Sigmoid colon (tissue), 4 donors: ENCODE measurements at regions not wholly inside any gene's neighbourhood (a gene's known extent, or its start where the extent isn't known, plus 50 kb on each side); places are given as distances from the start of the nearest gene placed in this dataset.

ENCODE experiments used
- EP300 ChIP-seq, 4 donors: sonication (generic); formaldehyde crosslinking; IDR thresholded peaks; one replicate each; pipeline ENCODE4 v1.6.1; 2017; ENCODE audit warnings: antibody characterized with exemption in 4 of 4
- POLR2A ChIP-seq, 2 donors: fragments of 450-650 bp; IDR thresholded peaks; one replicate each; pipeline ENCODE4 v1.6.1; 2016; ENCODE audit warnings: antibody characterized with exemption in 2 of 2, mild to moderate bottlenecking in 2 of 2, moderate library complexity in 2 of 2
- POLR2AphosphoS5 ChIP-seq, 4 donors: sonication (generic); formaldehyde crosslinking; IDR thresholded peaks; one replicate each; pipeline ENCODE4 v1.6.1; 2017; ENCODE audit warnings: antibody characterized with exemption in 4 of 4
- TF ChIP-seq, protein P1 (sequence below), 4 experiments: fragments of 450-650 bp in 3 of 4; fragments of 200-600 bp in 1 of 4; IDR thresholded peaks; one replicate each; pipeline ENCODE4 v1.5.1; 2016 to 2019; ENCODE audit warnings: antibody characterized with exemption in 4 of 4, mild to moderate bottlenecking in 3 of 4, moderate library complexity in 2 of 4

GRCh38 chr5:92179651-92180050 lies 796.5 kb upstream of the ARRDC3 start:
- TF ChIP-seq, protein P1, sequence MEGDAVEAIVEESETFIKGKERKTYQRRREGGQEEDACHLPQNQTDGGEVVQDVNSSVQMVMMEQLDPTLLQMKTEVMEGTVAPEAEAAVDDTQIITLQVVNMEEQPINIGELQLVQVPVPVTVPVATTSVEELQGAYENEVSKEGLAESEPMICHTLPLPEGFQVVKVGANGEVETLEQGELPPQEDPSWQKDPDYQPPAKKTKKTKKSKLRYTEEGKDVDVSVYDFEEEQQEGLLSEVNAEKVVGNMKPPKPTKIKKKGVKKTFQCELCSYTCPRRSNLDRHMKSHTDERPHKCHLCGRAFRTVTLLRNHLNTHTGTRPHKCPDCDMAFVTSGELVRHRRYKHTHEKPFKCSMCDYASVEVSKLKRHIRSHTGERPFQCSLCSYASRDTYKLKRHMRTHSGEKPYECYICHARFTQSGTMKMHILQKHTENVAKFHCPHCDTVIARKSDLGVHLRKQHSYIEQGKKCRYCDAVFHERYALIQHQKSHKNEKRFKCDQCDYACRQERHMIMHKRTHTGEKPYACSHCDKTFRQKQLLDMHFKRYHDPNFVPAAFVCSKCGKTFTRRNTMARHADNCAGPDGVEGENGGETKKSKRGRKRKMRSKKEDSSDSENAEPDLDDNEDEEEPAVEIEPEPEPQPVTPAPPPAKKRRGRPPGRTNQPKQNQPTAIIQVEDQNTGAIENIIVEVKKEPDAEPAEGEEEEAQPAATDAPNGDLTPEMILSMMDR (IDR thresholded peaks at IDR 0.05) = no peak
- TF ChIP-seq POLR2AphosphoS5 (IDR thresholded peaks at IDR 0.05) = no peak
- no peak for TF ChIP-seq EP300 (IDR thresholded peaks at IDR 0.05)
- TF ChIP-seq POLR2A (IDR thresholded peaks at IDR 0.05) = no peak
